GM20000 (cell line): ENCODE measurements at regions not wholly inside any gene's neighbourhood (a gene's known extent, or its start where the extent isn't known, plus 50 kb on each side); places are given as distances from the start of the nearest gene placed in this dataset.

Experiments
- DNase-seq: peaks from one replicate; pipeline ENCODE4 v3.0.0; 2012; ENCODE audit warnings: low spot score
- CTCF ChIP-seq: IDR thresholded peaks from 2 replicates; pipeline ENCODE4 v1.5.1; 2012; ENCODE audit warnings: mild to moderate bottlenecking, control low read depth; ENCODE audit errors: extremely low read depth, missing control alignments

- DNase-seq: no peak
- no peak for TF ChIP-seq CTCF
These were observed 558.5 kb downstream of the MIAT start for GRCh38 chr22:27215871-27216270.

- no peak for TF ChIP-seq CTCF
- DNase-seq: no peak
These were observed 559.1 kb downstream of the MIAT start for GRCh38 chr22:27216444-27216843.

- DNase-seq: no peak
- no peak for TF ChIP-seq CTCF
These were observed 559.8 kb downstream of the MIAT start for GRCh38 chr22:27217154-27217553.

- no peak for DNase-seq
- no peak for TF ChIP-seq CTCF
These were observed 560.9 kb downstream of the MIAT start for GRCh38 chr22:27218012-27218920.

GRCh38 chr22:27219036-27219435, 561.6 kb downstream of the MIAT start:
- no peak for DNase-seq
- no peak for TF ChIP-seq CTCF

GRCh38 chr22:27220339-27220738, 563.0 kb downstream of the MIAT start:
- TF ChIP-seq CTCF: no peak
- DNase-seq: no peak

- no peak for TF ChIP-seq CTCF
- DNase-seq: no peak
These were observed 564.8 kb downstream of the MIAT start for GRCh38 chr22:27222178-27222577.
